Activated effector memory CD4-positive, alpha-beta T cell treated with Interleukin-2 at 50 U/mL for 16 hours (primary cell): ENCODE measurements at regions not wholly inside any gene's neighbourhood (a gene's known extent, or its start where the extent isn't known, plus 50 kb on each side); places are given as distances from the start of the nearest gene placed in this dataset.
"Not testable (repeated sequence)": the region's sequence is repeated elsewhere in the genome, so short reads cannot be mapped to it uniquely, and the experiment has no call there.

Experiments used
- DNase-seq: peaks from one replicate; pipeline ENCODE4 v3.0.0-alpha.2; 2020

- no peak for DNase-seq
These were observed 180.5 kb downstream of the CEMIP2 start for GRCh38 chr9:71587576-71588362.

- no peak for DNase-seq
These were observed 184.5 kb downstream of the CEMIP2 start for GRCh38 chr9:71583792-71584191.

DNA sequence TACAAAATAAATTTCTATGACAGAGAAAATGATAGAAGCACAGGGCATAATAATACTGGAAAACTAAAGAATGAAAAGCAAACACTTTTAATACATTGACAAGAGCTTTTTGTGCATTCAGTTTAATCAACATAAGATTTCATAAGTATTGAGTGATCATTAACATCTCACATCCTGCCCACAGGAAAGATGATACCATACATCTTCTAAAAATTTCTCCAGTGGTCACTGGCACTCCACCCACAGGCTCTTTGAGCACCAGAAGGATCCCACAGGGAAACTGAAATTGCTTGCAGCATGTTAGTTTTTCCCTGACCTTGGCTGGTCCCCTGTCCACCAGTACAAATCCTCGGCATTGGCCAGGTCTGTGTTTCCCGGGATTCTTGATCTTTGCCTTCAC, 186.0 kb downstream of the CEMIP2 start:
- DNase-seq: no peak

DNA sequence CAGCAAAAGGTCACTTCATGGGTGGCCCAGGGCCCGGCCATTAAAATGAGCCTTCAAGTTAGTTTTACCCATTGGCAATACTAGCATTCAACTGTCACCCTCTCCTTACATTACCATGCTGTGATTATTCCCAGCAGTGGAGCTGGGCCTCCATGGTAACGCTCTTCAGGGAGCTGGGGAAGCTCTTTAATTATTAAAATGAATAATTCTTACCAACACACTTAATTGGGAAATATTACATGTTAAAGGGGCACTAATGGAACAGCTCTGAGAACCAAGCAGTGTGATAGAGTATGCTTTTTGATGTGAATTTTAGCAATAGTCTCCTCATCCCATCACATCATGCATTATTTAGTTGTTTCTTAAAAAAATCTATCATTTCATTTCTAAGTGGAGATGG, 187.2 kb downstream of the CEMIP2 start:
- DNase-seq: no peak

DNA sequence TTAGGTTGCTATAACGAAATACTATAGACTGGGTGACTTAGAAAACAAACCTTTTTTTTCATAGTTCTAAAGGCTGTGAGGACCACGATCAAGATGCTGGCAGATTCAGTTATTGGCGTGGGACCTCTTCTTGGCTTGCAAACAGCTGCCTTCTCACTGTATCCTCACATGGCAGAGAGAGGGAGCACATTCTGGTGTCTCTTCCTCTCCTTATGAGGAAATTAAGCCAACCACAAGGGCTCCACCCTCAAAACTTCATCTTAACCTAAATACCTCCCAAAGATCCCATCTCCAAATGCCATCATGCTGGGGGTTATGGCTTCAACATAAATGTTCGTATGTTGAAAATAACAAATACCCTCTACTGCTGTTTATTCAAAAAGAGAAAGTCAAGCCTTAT, 197.1 kb downstream of the CEMIP2 start:
- no peak for DNase-seq

DNA sequence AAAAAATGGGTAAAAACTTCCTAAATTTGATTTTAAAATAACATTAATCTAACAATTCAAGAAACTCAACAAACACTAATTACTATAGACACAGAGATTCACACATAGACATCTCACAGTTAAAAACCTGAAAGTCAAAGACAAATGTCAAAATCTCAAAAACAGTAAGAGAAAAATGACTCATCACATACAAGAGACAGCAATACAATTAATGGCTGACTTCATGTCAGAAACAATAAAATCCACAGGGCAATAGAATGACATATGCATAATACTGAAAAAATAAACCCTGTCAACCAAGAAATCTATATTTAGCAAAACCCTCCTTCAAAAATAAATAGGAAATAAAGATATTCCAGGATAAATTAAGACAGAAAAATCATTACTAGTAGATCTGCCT, 200.4 kb downstream of the CEMIP2 start:
- no peak for DNase-seq

GRCh38 chr9:71562140-71562539, 206.2 kb downstream of the CEMIP2 start:
- DNase-seq: no peak

- DNase-seq: no peak
These were observed 211.0 kb downstream of the CEMIP2 start for GRCh38 chr9:71557310-71557709.

- no peak for DNase-seq
These were observed 215.8 kb downstream of the CEMIP2 start for GRCh38 chr9:71552480-71552879.

DNA sequence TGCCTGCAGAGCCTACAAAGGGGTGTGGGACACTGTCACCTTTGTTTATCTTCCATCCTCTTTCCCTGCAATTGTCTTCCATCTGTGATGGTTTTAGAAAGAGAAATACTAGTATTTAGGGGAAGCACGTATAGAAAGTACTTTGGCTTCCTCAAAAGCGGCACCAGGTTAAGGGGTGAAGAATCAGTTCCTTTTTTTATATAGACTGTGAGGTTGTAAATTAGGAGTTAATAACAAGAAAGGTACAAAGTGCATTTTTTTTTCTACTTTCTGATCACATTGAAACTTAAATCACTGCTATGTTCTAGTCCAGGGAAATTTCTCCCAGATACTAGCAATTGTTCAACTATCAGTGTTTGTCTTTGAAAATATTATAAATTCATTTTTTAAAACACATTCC, 219.3 kb downstream of the CEMIP2 start:
- DNase-seq: no peak

GRCh38 chr9:71544464-71544863, 223.8 kb downstream of the CEMIP2 start:
- no peak for DNase-seq

GRCh38 chr9:71541436-71541835, 226.9 kb downstream of the CEMIP2 start:
- no peak for DNase-seq

GRCh38 chr9:71524996-71525580, 243.2 kb downstream of the CEMIP2 start:
- DNase-seq: no peak

DNA sequence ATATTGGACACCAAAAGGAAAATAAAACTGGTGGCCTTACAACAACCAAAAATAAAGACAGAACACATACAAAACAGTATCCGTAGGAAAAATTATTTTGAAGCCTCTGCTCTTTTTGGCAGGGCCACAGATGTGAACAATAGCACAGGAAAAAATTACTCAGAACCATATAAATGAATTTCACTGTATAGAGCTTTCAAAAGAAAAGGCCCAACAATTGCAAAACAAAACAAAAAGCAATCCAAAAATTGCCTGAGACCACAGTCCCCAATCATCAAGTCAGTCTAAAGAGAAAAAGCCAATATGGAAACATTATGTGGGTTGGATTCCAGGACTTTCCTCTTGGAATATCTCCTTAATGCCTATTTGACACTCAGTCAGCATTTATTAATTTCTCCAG, 243.8 kb downstream of the CEMIP2 start:
- DNase-seq: no peak

GRCh38 chr9:71521132-71521531, 247.2 kb downstream of the CEMIP2 start:
- DNase-seq: no peak

GRCh38 chr9:71519098-71519696, 249.1 kb downstream of the CEMIP2 start:
- no peak for DNase-seq

GRCh38 chr9:71518045-71518827, 250.1 kb downstream of the CEMIP2 start:
- no peak for DNase-seq

DNA sequence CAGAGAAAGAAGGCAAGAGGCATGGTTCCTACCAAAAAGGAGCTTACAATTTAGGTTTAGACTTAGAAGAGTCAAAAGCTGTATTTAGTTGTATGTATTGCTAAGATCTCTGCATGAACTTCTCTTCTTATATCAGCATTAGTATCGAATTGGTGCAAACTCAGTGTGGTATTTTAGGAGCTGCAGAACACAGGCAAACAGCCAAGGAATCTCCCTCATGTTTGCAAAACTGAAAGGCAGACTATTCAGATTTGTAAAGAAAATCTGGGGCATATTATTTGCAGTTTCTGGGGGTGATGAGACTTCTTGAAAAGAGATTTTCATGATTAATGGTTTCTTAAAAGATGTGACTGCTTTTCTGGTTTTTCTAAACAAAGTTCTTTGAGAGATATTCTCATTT, 252.7 kb downstream of the CEMIP2 start:
- DNase-seq: no peak

- DNase-seq: no peak
These were observed 253.2 kb downstream of the CEMIP2 start for GRCh38 chr9:71515107-71515506.

- no peak for DNase-seq
These were observed 253.9 kb downstream of the CEMIP2 start for GRCh38 chr9:71514344-71514975.

GRCh38 chr9:71509054-71509453, 259.3 kb downstream of the CEMIP2 start:
- no peak for DNase-seq

DNA sequence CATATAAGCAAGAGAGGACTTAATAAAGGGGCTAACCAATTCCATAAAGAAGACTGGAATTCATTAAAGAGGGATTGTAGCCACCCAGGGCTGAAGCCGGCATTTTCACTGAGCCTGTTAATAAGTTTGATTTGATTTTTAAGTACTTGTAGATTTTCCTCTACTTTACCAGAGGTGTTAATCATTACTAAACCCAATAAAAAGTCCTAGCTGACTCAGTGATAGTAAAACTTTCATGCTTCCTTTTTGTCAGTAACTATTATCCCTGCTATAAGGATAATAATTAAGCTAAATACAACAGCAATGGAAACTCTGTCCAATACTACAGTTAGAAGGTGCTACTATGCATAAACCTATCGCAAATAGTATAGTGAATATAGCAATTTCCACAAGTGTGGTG, 260.2 kb downstream of the CEMIP2 start:
- DNase-seq: not testable (repeated sequence)

DNA sequence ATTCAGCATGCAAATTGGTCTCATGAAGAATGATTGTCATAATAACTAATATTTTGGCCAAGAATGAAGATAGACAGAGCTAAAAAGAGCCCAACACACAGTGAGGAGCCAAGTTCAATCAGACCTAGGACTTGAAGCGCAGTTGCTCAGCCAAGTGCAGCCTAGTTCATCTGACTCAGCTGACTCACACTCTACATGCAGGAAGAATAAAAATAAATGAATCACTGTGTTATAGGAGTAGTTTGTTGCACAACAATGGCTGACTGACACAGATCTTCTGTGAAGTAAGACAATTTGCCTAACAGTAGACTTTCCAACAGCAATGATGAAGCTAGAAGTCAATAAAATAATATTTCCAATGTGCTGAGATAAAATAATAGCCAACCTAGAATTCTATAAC, 261.5 kb downstream of the CEMIP2 start:
- DNase-seq: no peak
